SK-N-MC (cell line): ENCODE measurements at regions not wholly inside any gene's neighbourhood (a gene's known extent, or its start where the extent isn't known, plus 50 kb on each side); places are given as distances from the start of the nearest gene placed in this dataset.

Experiments
- EZH2 ChIP-seq: fragments of 200-600 bp; sonication (generic); IDR thresholded peaks from one replicate; pipeline ENCODE4 v1.6.1; 2017; ENCODE audit warnings: antibody characterized with exemption
- FOXP2 ChIP-seq: optimal IDR thresholded peaks from 2 replicates; pipeline ENCODE3; 2011; ENCODE audit warnings: mild to moderate bottlenecking, moderate library complexity; ENCODE audit not compliant: insufficient read depth; ENCODE audit errors: extremely low read length, control extremely low read depth
- POLR2AphosphoS5 ChIP-seq: IDR thresholded peaks from 2 replicates; pipeline ENCODE4 v1.6.1; 2012; ENCODE audit warnings: mild to moderate bottlenecking, low read depth, low read length, borderline replicate concordance

- TF ChIP-seq POLR2AphosphoS5: no peak
- no peak for TF ChIP-seq FOXP2
- TF ChIP-seq EZH2: no peak
Observed at GRCh38 chr18:70489571-70489970, 200.7 kb downstream of the SOCS6 start.
